Ramos (cell line): ENCODE measurements at regions not wholly inside any gene's neighbourhood (a gene's known extent, or its start where the extent isn't known, plus 50 kb on each side); places are given as distances from the start of the nearest gene placed in this dataset.

Source experiments
- in situ Hi-C: fragments of 300-500 bp; cut with MboI; formaldehyde crosslinking; loops from one replicate; pipeline ENCODE4 v1.14.3; 2022; ENCODE audit warnings: low sequenced_read_pairs; ENCODE audit not compliant: unreplicated experiment

GRCh38 chr1:55828044-55828443 lies 612.9 kb upstream of the USP24 start:
- in situ Hi-C loops, result no loop called here

GRCh38 chr1:55827350-55827749 lies 612.2 kb upstream of the USP24 start:
- in situ Hi-C loops, result no loop called here

DNA sequence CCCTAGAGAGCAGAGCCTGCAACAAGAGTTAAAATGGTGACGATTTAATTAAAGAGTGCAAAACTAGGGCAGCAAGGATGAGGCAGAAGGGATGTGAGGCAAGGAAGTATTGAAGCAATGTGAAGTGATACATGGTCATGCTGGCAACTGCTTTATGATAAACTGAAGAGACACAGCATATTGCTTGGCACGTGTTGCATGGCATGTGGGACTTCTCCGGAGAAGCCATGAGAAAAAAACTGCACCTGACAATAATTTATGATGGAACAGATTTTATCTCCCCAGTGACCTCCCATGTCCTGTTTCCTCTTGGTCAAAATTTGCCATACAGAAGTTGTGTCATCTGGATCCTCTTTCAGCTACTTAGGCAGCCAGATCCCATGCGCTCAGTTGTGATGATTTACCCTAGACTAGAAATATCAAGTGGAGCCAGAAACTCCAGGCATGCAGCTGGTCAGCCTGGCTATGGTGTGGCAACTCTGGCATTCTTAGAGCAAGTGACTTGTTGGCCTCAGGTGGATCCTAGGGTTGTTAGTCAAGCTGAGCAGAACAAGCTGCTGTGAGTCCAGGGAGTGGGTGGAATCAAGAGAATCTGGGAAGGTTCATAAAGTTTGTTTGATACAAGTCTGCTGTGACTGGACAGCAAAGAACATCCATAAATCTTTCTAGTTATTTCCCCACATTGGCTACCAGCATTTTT lies 611.4 kb upstream of the USP24 start:
- in situ Hi-C loops, result no loop called here

DNA sequence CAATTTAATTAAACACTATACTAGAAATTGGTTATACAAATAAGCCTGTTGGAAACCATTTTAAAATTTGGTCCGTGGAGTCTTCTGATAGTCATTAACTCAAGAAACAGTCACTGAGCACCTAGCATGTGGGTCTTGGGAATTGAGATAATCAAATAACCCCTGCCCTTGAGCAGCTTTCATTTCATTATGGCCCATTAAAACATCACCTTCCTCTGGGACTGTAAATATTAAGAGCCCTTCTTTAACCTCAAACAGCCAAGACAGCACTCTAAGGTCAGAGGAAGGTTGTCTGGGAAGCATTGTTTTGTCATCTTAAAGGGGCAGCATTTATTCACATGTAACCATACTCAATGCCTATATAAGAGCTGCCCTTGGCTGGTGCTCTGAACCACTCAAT lies 610.3 kb upstream of the USP24 start:
- in situ Hi-C loops, result no loop called here

DNA sequence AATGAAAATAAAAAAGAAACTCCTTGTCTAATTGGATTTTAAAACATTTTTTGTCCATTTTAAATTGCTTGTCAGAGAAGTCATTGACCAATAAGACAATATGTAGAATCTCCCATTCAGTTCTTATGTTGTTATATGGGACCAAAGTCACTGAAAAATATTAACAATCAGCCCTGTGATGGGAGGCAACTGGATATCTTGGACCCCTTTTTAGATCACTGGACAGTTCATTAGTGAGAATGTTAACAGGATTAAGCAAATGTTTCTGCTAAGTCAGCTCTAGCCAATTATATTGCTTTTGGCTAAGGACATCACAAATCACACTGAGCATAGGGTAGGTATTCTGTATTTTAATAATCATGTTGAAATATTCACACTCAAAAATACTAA lies 609.1 kb upstream of the USP24 start:
- in situ Hi-C loops, result no loop called here

- in situ Hi-C loops, result no loop called here
Measured at GRCh38 chr1:55823541-55824250, 608.5 kb upstream of the USP24 start.

DNA sequence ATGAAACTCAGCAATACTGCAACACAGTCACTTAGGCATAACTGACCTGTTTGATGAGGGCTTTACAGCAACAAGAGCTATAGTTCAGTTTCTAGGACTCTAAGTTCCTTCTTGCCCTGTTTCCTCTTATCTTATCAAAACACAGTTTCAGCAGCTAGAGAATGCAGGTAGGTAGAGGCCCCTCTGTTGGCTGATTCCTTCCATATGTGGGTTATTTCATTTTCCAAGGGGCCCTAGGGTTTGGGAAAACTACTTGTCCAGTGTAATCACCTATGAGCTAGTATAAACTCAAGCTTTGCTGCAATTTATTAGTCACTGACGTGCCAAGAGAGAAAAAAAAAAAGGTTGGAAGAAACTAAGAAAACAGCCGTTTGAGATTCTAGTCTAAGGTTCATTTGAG lies 607.7 kb upstream of the USP24 start:
- in situ Hi-C loops, result no loop called here

DNA sequence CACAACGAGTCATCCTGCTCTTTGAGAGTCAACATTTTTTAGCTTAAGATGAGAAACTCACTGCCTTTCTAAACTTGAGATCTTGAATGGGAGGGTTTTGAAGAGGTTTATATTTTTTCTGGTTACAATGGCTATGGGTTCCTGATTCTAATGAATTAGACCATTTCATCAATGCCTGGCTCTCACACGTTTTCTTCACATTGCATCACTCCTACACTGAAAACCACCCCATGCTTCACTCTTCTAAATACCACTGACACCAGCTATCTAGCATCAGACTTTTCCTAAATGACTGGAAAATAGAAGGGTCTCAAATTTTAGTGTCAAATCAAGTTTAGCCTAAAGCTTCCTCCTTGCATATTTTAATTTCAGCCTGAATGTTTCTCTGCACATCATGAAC lies 606.1 kb upstream of the USP24 start:
- in situ Hi-C loops, result no loop called here

DNA sequence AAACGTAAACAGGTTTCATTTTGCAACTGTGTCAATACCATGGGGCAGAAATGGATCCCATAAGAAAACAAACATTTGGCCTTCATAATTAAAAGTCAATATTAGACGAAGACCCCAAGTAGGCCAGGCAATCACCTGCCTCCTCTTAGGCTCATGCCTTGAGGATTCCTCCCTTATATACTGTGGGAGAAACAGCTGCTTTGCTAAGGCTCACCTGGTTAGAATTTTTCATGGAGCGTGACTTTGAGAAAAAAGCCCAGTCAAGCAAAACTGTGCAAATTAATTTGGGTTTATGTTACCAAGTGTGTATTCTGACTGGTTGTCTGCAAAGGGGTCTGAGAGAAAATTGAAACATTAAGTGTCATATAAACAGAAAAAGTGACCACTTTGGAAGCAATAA lies 605.3 kb upstream of the USP24 start:
- in situ Hi-C loops, result no loop called here

GRCh38 chr1:55819011-55819410 lies 603.8 kb upstream of the USP24 start:
- in situ Hi-C loops, result no loop called here

GRCh38 chr1:55816456-55817426 lies 601.6 kb upstream of the USP24 start:
- in situ Hi-C loops, result no loop called here

GRCh38 chr1:55815745-55816455 lies 600.7 kb upstream of the USP24 start:
- in situ Hi-C loops, result no loop called here

DNA sequence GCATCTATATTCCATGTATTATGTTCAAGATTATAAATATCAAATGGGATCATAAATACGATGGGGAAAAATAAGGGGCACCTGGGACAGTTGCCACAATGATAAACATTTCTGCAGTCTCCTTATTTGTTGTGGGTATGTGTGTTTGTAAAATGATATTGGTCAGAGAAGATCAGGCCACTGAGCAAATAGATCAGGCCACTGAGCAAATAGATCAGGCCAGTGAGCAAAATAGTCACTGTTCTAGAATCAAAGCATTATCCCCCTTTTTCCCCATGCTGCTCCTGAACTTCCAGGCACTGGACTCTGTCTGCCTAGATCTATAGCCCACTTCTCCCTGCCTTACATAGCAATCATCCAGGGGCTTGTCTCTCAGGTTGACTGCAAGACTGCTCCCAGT lies 599.8 kb upstream of the USP24 start:
- in situ Hi-C loops, result no loop called here

- in situ Hi-C loops, result no loop called here
Measured at GRCh38 chr1:55813618-55814017, 598.5 kb upstream of the USP24 start.

DNA sequence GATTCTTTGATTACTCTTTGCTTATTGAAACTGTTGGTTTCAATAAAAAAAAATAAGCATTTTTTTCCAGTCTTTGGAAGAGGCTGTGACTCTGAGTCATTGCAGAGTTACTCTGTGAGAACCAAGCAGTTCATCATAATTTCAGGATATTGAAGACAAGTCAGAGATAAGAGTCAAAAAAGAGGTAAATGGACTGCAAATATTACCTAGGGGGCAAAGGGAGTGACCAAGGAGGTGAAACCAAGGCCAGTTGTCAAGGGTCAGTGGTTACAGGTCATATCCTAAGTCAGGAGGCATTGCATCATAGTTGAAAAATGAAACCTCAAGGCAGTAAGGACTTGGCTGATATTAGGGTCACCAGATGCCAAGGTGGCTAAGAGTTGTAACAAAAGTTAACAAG lies 597.1 kb upstream of the USP24 start:
- in situ Hi-C loops, result no loop called here

DNA sequence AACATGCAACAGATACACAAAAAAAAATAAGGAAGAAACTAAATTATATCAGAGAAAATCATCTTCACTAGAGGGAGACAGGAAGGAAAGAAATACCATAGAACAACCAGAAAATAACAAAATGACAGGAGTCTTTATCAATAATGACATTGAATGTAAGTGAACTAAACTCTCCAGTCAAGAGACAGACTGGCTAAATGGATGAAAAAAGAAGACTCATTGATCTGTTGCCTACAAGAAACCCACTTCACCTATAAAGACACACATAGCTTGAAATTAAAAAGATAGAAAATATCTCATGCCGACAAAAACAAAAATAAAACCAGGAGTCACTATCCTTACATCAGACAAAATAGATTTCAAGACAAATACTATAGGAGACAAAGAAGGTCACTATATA lies 593.1 kb upstream of the USP24 start:
- in situ Hi-C loops, result no loop called here

- in situ Hi-C loops, result no loop called here
Measured at GRCh38 chr1:55803429-55803828, 588.3 kb upstream of the USP24 start.

DNA sequence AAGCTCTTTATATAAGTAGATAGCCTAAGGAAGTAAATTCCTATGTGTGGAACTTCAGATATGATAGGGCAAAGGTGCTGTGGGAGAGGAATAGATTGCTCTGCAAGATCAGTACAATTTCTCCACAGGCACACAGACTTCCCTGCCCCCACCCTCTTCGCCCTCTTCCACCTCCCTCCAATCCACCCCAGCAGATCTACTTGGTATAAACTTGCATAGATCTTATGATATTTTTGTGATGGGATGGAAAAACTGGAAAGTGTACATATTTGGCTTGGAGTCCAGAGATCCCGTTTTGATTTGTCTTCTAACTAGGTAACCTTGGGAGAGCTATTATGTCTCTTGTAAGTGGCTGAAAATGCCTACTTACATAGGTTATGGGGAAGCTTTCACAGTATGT lies 586.3 kb upstream of the USP24 start:
- in situ Hi-C loops, result no loop called here

DNA sequence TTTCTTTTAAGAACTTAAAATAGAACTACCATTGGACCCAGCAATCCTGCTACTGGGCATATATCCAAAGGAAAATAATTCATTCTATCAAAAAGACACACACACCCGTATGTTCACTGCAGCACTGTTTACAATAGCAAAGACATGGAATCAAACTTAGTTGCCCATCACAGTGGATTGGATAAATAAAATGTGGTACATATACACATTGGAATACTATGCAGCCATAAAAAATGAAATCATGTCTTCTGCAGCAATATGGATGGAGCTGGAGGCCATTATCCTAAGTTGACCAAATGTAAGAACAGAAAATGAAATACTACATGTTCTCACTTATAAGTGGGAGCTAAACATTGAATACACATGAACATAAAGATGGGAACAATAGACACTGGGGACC lies 585.3 kb upstream of the USP24 start:
- in situ Hi-C loops, result no loop called here

DNA sequence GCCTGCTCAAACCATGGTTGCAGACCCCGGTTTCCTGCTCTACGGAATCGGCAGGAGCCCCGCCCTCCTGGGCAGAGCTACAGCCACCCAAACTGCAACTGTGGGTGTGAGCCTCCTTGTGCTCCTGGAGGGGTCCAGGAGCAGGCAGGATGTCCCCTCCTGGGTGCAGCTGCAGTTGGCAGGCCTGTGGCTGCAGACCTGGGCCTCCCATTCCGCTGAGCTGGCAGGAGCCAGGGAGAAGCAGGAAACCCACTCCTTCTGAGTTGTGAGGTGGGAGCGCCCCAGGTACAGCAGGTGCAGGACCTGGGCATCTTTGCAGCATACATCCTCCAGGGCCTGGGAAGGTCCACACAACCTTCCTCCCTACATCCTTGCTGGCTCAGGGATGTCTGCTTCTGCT lies 578.7 kb upstream of the USP24 start:
- in situ Hi-C loops, result no loop called here
